Uterus (tissue), 3 donors: ENCODE measurements at regions not wholly inside any gene's neighbourhood (a gene's known extent, or its start where the extent isn't known, plus 50 kb on each side); places are given as distances from the start of the nearest gene placed in this dataset.

Source experiments
- DNase-seq, 2 donors: peaks; one replicate each; pipeline ENCODE4 v3.0.0-alpha.2; 2019 to 2020
- H3K27ac ChIP-seq, 2 donors: fragments of 200-600 bp; sonication (generic); 1 replicate in 1 of 2; 2 replicates in 1 of 2; pipeline ENCODE4 v1.5.1; 2016 to 2018
- H3K27me3 ChIP-seq, 2 donors: fragments of 200-600 bp; sonication (generic); one replicate each; pipeline ENCODE4 v1.5.1; 2018 to 2019; ENCODE audit warnings: control low read depth in 1 of 2
- H3K36me3 ChIP-seq, 2 donors: fragments of 200-600 bp; sonication (generic); one replicate each; pipeline ENCODE4 v1.5.1; 2019; ENCODE audit warnings: control low read depth in 1 of 2
- H3K4me1 ChIP-seq, 2 donors: fragments of 200-600 bp; sonication (generic); one replicate each; pipeline ENCODE4 v1.5.1; 2018 to 2019; ENCODE audit warnings: control low read depth in 1 of 2
- H3K4me3 ChIP-seq, 2 donors: fragments of 200-600 bp; sonication (generic); 1 replicate in 1 of 2; 2 replicates in 1 of 2; pipeline ENCODE4 v1.5.1; 2018 to 2019; ENCODE audit warnings: mild to moderate bottlenecking in 1 of 2
- H3K9me3 ChIP-seq, 2 donors: fragments of 200-600 bp; sonication (generic); one replicate each; pipeline ENCODE4 v1.5.1; 2019; ENCODE audit warnings: control low read depth in 1 of 2
- POLR2A ChIP-seq, 2 donors: fragments of 450-650 bp; IDR thresholded peaks; one replicate each; pipeline ENCODE4 v1.6.1; 2016; ENCODE audit warnings: antibody characterized with exemption in 2 of 2, mild to moderate bottlenecking in 1 of 2, moderate library complexity in 1 of 2
- intact Hi-C: fragments of 100-400 bp; cut with DNase I; formaldehyde crosslinking; loops from one replicate; pipeline ENCODE4 v1.15.1; 2023; ENCODE audit warnings: low total_unique reads
- TF ChIP-seq, protein P1 (sequence below), 4 experiments: fragments of 200-600 bp in 2 of 4; fragments of 450-650 bp in 2 of 4; sonication (generic) in 2 of 4; IDR thresholded peaks; one replicate each; pipeline ENCODE4 v1.5.1; 2016 to 2019; ENCODE audit warnings: antibody characterized with exemption in 4 of 4, mild to moderate bottlenecking in 2 of 4, moderate library complexity in 1 of 4
- donor health status: DM: yes; HTN: yes; CAD: no.

- Histone ChIP-seq H3K4me3 (no peak overlapping the region), H3K9me3 (no peaks in the 10 kb centered on the region), H3K36me3 (no peaks in the 10 kb centered on the region), H3K4me1 (peaks cover 0 to 17% of the 10 kb centered on the region in 2 donors), H3K27ac (no peak overlapping the region), H3K27me3 (peaks cover 4 to 43% of the 10 kb centered on the region in 2 donors)
- TF ChIP-seq, protein P1, sequence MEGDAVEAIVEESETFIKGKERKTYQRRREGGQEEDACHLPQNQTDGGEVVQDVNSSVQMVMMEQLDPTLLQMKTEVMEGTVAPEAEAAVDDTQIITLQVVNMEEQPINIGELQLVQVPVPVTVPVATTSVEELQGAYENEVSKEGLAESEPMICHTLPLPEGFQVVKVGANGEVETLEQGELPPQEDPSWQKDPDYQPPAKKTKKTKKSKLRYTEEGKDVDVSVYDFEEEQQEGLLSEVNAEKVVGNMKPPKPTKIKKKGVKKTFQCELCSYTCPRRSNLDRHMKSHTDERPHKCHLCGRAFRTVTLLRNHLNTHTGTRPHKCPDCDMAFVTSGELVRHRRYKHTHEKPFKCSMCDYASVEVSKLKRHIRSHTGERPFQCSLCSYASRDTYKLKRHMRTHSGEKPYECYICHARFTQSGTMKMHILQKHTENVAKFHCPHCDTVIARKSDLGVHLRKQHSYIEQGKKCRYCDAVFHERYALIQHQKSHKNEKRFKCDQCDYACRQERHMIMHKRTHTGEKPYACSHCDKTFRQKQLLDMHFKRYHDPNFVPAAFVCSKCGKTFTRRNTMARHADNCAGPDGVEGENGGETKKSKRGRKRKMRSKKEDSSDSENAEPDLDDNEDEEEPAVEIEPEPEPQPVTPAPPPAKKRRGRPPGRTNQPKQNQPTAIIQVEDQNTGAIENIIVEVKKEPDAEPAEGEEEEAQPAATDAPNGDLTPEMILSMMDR (IDR thresholded peaks at IDR 0.05): no peak
- no peak for TF ChIP-seq POLR2A (IDR thresholded peaks at IDR 0.05)
- no peak for DNase-seq
- intact Hi-C loops: no loop called here
Measured at GRCh38 chr12:107844312-107844921, 69.9 kb downstream of the ASCL4 start.

DNA sequence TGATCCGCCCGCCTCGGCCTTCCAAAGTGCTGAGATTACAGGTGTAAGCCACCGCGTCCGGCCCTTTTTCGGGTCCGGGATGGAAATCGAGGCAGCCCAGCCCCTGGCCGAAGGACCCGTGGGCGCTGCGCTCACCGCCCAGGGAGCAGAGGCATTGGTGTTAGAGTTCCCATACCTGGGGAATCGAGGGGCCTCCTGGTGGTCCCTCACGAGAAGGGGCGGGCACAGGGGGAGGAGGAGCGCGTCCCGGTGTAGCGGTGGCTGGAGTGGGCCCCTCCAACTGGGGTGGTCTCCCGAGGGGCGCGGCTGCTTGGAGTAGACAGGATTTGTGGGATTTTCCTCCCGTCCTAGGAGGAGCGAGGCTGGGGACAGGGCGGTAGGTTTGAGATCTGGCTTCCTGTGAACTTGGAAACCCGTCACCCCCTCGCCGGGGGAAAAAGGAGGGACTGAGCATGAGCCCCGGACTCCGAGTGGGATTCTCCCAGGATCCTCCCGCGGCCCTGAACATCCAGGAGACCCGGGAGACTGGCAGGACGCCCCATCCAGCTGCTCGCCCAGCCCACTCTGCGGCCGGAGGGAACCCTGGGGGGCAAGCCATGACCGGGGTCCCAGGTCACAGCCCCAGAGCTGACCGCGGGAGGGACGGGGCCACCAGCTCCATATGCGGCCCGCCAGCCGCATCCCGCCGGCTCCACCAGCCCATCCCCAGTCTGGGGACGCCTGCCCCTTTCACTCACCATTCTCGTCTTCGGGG is 70.9 kb downstream of the ASCL4 start:
- intact Hi-C loops: no loop called here
- Histone ChIP-seq H3K27me3 (peaks cover 4 to 41% of the 10 kb centered on the region in 2 donors), H3K27ac (no peak overlapping the region), H3K36me3 (no peaks in the 10 kb centered on the region), H3K4me3 (no peak overlapping the region), H3K9me3 (no peaks in the 10 kb centered on the region), H3K4me1 (peaks cover 0 to 17% of the 10 kb centered on the region in 2 donors)
- DNase-seq: no peak
- no peak for TF ChIP-seq POLR2A (IDR thresholded peaks at IDR 0.05)
- TF ChIP-seq, protein P1 (IDR thresholded peaks at IDR 0.05): no peak

GRCh38 chr12:107845980-107846659 is 71.6 kb downstream of the ASCL4 start:
- TF ChIP-seq, protein P1 (IDR thresholded peaks at IDR 0.05): no peak
- no peak for TF ChIP-seq POLR2A (IDR thresholded peaks at IDR 0.05)
- Histone ChIP-seq H3K36me3 (no peaks in the 10 kb centered on the region), H3K4me3 (no peak overlapping the region), H3K27ac (no peak overlapping the region), H3K4me1 (peaks cover 0 to 17% of the 10 kb centered on the region in 2 donors), H3K27me3 (peaks cover 4 to 33% of the 10 kb centered on the region in 2 donors), H3K9me3 (no peaks in the 10 kb centered on the region)
- no peak for DNase-seq
- intact Hi-C loops: no loop called here

DNA sequence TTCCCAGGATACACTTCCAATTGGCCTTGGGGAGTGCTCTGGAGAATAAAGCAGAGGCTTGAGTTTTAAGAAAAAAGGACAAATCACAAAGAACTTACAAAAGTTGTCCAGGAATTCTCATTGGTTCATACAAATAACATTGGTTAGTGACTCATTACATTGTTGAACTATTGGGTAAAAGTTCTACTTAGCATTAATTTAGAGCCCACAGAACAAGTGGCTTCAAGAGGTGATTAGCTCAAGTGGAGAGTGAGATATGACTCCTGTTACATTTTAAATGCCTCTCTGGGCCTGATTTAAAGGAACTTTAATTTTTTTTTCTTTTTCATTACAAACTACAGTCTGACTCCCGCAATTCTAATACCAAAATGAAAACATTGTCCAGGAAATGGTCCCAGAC is 72.9 kb downstream of the ASCL4 start:
- Histone ChIP-seq H3K4me1 (peaks cover 0 to 17% of the 10 kb centered on the region in 2 donors), H3K27me3 (peaks cover 4 to 21% of the 10 kb centered on the region in 2 donors), H3K4me3 (no peak overlapping the region), H3K27ac (no peak overlapping the region), H3K36me3 (no peaks in the 10 kb centered on the region), H3K9me3 (no peaks in the 10 kb centered on the region)
- TF ChIP-seq POLR2A (IDR thresholded peaks at IDR 0.05): no peak
- TF ChIP-seq, protein P1 (IDR thresholded peaks at IDR 0.05): no peak
- intact Hi-C loops: no loop called here
- no peak for DNase-seq

- Histone ChIP-seq H3K27ac (no peak overlapping the region), H3K27me3 (peaks cover 4 to 17% of the 10 kb centered on the region in 2 donors), H3K36me3 (no peaks in the 10 kb centered on the region), H3K4me3 (no peak overlapping the region), H3K4me1 (peaks cover 0 to 17% of the 10 kb centered on the region in 2 donors), H3K9me3 (no peaks in the 10 kb centered on the region)
- TF ChIP-seq, protein P1 (IDR thresholded peaks at IDR 0.05): no peak
- no peak for TF ChIP-seq POLR2A (IDR thresholded peaks at IDR 0.05)
- DNase-seq: no peak
- intact Hi-C loops: no loop called here
Measured at GRCh38 chr12:107847830-107848229, 73.3 kb downstream of the ASCL4 start.
